GM12874 (cell line): ENCODE measurements at regions not wholly inside any gene's neighbourhood (a gene's known extent, or its start where the extent isn't known, plus 50 kb on each side); places are given as distances from the start of the nearest gene placed in this dataset.

Experiments
- TF ChIP-seq, protein P1 (sequence below): IDR thresholded peaks from 2 replicates; pipeline ENCODE4 v1.5.1; 2011; ENCODE audit warnings: low read depth, mild to moderate bottlenecking, control low read depth, low read length, moderate library complexity; ENCODE audit not compliant: insufficient read depth

DNA sequence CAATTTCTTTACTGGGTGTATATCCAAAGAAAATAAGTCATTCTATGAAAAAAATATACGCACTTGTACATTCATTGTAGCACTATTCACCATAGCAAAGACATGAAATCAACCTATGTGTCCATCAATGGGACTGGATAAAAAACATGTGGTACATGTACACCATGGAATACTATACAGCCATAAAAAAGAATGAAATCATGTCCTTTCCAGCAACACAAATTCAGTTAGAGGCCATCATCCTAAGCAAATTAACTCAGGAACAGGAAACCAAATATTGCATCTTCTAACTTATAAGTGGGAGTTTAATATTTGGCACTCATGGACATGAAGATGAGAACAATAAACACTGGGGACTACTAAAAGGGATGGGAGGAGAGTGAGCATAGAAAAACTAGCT is 325.7 kb downstream of the TGFB2 start:
- TF ChIP-seq, protein P1, sequence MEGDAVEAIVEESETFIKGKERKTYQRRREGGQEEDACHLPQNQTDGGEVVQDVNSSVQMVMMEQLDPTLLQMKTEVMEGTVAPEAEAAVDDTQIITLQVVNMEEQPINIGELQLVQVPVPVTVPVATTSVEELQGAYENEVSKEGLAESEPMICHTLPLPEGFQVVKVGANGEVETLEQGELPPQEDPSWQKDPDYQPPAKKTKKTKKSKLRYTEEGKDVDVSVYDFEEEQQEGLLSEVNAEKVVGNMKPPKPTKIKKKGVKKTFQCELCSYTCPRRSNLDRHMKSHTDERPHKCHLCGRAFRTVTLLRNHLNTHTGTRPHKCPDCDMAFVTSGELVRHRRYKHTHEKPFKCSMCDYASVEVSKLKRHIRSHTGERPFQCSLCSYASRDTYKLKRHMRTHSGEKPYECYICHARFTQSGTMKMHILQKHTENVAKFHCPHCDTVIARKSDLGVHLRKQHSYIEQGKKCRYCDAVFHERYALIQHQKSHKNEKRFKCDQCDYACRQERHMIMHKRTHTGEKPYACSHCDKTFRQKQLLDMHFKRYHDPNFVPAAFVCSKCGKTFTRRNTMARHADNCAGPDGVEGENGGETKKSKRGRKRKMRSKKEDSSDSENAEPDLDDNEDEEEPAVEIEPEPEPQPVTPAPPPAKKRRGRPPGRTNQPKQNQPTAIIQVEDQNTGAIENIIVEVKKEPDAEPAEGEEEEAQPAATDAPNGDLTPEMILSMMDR: no peak

DNA sequence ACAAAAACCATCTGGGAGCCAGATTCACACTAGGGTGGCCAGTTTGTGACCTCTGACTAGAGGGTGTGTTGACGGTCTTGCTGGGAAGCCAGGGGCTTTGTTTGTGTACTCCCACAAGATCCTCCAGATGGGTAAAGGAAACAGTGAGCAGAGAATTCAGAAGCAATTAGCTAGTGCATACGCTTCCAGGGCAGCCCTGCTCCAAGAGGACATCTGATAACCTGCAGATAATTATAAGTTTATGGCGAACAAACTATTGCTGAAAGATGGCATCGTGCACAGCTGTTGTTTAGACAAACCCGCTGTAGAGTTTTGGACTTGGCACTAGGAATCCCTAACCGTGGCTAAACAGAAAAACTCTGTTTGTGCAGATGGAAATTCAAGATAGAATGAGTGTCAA is 326.4 kb downstream of the TGFB2 start:
- TF ChIP-seq, protein P1: no peak

DNA sequence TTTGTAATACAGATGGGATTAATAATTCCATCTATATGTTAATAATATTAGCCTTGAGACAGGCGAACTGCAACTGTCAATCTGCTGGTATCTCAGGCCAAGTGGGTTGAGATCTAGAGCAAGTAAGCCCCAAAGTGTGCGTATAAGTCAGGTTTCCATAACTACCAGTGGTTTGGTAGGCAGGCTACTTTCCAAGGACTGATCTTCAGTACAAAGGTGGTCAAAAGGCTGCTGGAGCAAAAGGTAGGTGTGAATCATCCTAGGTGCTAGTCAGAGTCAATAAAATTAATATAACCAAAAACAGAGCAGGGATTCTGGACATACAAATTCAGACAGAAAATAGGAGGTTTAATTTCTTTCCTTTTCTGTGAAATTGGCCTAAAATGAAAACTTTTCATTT is 328.0 kb downstream of the TGFB2 start:
- TF ChIP-seq, protein P1: no peak

DNA sequence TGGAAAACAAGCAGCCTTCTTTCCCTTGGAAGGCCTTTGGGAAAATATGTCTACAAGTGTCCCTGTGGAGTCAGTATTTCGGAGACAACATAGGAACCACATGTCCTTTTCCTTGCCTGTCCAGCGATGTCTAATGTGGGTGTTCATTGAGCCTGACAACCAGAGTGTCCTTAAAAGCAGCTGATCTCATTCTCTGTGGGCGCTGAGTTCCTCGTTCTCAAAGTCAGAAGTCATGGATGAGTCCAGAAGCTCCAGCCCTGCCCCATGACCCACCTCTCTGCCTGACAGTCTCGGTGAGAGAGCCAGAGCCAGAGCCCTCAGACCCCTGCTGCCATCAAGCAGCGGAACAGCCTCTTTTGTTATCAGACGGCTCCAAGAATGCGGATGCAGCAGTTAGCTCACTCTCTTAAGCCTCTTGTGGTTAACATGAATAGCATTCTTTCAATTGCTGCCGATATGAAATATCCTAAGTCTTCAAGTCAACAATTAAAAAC is 329.2 kb downstream of the TGFB2 start:
- TF ChIP-seq, protein P1: no peak

DNA sequence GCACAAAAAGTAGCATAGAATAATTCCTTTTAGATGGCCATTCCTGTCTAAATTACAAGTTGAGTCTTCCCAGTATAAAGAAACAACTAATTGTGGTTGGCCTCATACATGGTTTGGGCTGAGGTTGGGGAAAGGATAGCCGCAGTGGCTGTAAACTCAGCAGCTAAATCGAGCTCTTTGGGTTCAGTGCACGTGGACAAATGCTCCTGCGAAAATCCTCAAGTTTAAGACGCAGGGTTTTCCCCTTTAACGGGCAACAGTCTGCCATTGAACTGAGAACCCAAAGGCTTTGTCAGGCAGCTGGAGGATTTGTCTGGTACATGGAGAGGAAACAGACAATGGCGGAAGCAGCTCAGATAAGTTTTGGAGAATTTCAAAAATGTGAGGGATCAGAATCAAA is 331.9 kb downstream of the TGFB2 start:
- TF ChIP-seq, protein P1: no peak

DNA sequence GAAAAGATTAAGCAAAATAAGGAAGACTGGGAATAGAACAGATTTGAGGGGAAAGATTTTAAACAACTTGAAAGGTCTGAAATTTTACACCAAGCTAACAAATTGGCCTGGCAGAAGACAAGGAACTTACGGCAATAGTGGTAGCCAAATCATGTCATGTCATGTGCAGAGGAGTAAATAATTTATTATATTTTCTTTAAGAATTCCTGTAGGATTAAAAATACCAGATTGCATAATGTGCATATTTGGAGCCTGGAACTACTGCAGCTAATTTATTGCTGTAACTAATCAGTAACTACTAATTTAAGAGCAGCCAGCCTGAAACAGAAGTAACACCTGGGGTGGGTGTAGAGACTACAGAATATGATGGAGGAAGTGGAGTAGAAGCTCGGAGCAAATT is 334.3 kb downstream of the TGFB2 start:
- TF ChIP-seq, protein P1: no peak

DNA sequence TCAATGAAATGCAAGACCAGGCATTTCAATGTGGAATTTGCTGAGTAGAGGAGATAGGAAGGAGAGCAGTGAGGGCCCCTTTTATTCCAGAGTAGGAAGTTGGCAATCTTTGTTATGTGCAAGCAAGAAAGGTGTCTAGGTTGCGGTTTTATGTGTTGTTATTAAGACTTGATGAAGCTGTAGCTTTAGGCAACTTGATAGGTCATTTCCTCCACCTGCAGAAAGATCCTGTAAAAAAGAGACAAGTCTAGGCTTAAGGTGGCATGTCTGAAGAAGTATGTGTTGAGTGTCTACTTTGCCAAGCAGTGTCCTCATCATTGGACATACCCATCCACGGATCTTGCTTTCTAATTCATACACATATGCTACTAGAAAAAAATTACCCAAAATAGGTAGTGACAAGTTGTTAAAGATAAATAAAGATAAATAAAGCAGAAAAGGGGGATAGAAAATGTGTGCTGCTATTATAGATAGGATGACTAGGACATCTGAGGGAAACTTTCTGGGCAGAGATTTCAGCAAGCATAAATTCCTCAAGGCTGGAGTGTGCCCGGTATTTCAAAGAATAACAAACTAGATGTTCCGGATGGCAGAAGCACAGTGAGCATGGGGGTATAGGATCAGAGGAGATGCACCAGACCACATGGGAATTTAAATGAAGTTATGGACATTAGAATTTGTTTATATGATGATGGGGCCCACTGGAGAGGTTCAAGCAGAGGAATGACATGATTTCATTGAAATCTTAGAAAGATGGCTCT is 335.0 kb downstream of the TGFB2 start:
- TF ChIP-seq, protein P1: no peak

DNA sequence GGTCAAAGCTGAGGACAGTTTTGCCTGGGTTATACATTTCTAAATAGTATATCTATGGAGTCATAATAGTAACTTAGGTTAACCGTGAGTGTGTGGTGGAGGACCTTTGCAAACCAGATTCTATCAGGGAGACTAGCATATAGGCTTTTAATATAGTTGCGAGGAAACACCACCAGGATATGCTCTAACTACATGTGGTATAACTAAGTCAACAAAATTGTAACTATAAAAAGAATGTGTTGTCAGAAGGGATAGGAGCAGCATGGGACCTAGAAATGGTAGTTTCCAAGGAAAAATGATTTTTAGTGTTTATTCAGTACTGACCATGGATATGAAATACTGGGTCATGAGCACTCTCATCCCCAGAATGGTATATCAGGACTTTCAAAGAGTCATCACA is 338.1 kb downstream of the TGFB2 start:
- TF ChIP-seq, protein P1: no peak
